WERI-Rb-1 (cell line): ENCODE measurements at regions not wholly inside any gene's neighbourhood (a gene's known extent, or its start where the extent isn't known, plus 50 kb on each side); places are given as distances from the start of the nearest gene placed in this dataset.

Source experiments
- DNase-seq: peaks from one replicate; pipeline ENCODE4 v3.0.0-alpha.2; 2020
- H3K27ac ChIP-seq: fragments of 250-450 bp; sonication (Bioruptor Pico); 2 replicates; pipeline ENCODE4 v1.5.1; 2020; ENCODE audit warnings: mild to moderate bottlenecking, moderate library complexity
- H3K27me3 ChIP-seq: fragments of 250-450 bp; sonication (Bioruptor Pico); 2 replicates; pipeline ENCODE4 v1.5.1; 2021; ENCODE audit warnings: mild to moderate bottlenecking, low read depth, moderate library complexity; ENCODE audit not compliant: insufficient read depth, severe bottlenecking
- H3K36me3 ChIP-seq: fragments of 250-450 bp; sonication (Bioruptor Pico); 2 replicates; pipeline ENCODE4 v1.5.1; 2020; ENCODE audit warnings: mild to moderate bottlenecking, moderate library complexity
- H3K4me3 ChIP-seq: 2 replicates; pipeline ENCODE4 v1.5.1; 2011; ENCODE audit warnings: low read depth, mild to moderate bottlenecking, control low read depth, low read length
- H3K9me3 ChIP-seq: fragments of 250-450 bp; sonication (Bioruptor Pico); 2 replicates; pipeline ENCODE4 v1.5.1; 2021; ENCODE audit warnings: mild to moderate bottlenecking, moderate library complexity; ENCODE audit not compliant: severe bottlenecking
- TF ChIP-seq, protein P1 (sequence below): IDR thresholded peaks from 2 replicates; pipeline ENCODE4 v1.5.1; 2011; ENCODE audit warnings: low read depth, mild to moderate bottlenecking, control low read depth, inconsistent platforms, low read length

GRCh38 chr10:105807935-105808587, 1167.0 kb downstream of the SORCS3 start:
- no peaks in the 10 kb centered on the region for H3K36me3 ChIP-seq
- no peak overlapping the region for H3K27ac ChIP-seq
- no peak for DNase-seq
- TF ChIP-seq, protein P1, sequence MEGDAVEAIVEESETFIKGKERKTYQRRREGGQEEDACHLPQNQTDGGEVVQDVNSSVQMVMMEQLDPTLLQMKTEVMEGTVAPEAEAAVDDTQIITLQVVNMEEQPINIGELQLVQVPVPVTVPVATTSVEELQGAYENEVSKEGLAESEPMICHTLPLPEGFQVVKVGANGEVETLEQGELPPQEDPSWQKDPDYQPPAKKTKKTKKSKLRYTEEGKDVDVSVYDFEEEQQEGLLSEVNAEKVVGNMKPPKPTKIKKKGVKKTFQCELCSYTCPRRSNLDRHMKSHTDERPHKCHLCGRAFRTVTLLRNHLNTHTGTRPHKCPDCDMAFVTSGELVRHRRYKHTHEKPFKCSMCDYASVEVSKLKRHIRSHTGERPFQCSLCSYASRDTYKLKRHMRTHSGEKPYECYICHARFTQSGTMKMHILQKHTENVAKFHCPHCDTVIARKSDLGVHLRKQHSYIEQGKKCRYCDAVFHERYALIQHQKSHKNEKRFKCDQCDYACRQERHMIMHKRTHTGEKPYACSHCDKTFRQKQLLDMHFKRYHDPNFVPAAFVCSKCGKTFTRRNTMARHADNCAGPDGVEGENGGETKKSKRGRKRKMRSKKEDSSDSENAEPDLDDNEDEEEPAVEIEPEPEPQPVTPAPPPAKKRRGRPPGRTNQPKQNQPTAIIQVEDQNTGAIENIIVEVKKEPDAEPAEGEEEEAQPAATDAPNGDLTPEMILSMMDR, result no peak
- no peaks in the 10 kb centered on the region for H3K9me3 ChIP-seq
- no peaks in the 10 kb centered on the region for H3K27me3 ChIP-seq
- no peak overlapping the region for H3K4me3 ChIP-seq

DNA sequence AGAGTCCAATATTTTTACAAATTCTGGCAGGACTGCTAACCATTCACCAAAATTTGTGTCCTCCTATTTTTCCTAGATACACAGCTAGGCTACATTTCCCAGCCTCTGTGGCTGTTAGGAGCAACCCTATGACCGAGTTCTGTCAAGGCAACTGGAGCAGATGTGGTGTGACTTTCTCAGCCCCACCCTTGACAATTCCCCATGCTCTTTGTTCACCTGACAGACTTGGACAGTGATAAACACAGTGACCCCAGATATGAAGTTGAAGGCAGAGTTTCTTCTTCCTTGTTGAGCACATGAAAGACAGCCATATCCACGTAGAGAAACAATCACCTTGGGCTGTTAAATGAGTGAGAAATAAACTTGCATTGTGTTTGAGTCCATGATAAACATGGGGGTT, 1162.1 kb downstream of the SORCS3 start:
- TF ChIP-seq, protein P1, result no peak
- H3K4me3 ChIP-seq, result no peak overlapping the region
- no peaks in the 10 kb centered on the region for H3K36me3 ChIP-seq
- no peak for DNase-seq
- H3K9me3 ChIP-seq, result no peaks in the 10 kb centered on the region
- no peak overlapping the region for H3K27ac ChIP-seq
- no peaks in the 10 kb centered on the region for H3K27me3 ChIP-seq

GRCh38 chr10:105800641-105801040, 1159.6 kb downstream of the SORCS3 start:
- peak; percentile 21 for DNase-seq
- Histone ChIP-seq H3K27me3 (no peaks in the 10 kb centered on the region), H3K36me3 (no peaks in the 10 kb centered on the region), H3K9me3 (no peaks in the 10 kb centered on the region), H3K4me3 (no peak overlapping the region), H3K27ac (no peak overlapping the region)
- TF ChIP-seq, protein P1, result no peak

DNA sequence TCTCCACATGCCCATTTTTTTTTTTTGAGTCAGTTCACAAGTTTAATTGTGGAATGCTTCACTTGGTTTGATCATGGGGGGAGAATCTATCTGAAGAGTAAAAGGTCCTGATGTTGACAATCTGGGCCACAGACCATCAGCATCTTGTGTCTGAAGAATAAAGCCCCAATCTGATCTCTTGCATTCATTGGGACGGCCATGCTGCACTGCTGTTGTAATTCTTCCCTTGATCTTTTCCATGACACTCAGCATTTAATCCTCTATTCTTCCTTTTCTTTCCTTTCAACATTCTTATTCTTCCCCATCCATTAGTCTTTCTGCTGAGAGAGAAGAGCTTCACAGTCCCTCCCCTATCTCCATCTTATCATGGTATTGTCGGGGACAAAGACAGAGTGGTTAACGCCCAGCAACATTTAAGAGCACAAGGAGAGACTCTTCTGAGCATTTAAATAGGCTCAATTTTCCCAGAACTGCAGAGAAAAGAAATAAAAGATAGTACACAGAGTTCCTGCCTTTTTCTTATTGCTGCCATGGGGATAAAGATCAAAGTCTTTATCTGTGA, 1157.3 kb downstream of the SORCS3 start:
- Histone ChIP-seq H3K27me3 (no peaks in the 10 kb centered on the region), H3K4me3 (no peak overlapping the region), H3K27ac (no peak overlapping the region), H3K36me3 (no peaks in the 10 kb centered on the region), H3K9me3 (no peaks in the 10 kb centered on the region)
- TF ChIP-seq, protein P1, result no peak
- DNase-seq, result no peak

DNA sequence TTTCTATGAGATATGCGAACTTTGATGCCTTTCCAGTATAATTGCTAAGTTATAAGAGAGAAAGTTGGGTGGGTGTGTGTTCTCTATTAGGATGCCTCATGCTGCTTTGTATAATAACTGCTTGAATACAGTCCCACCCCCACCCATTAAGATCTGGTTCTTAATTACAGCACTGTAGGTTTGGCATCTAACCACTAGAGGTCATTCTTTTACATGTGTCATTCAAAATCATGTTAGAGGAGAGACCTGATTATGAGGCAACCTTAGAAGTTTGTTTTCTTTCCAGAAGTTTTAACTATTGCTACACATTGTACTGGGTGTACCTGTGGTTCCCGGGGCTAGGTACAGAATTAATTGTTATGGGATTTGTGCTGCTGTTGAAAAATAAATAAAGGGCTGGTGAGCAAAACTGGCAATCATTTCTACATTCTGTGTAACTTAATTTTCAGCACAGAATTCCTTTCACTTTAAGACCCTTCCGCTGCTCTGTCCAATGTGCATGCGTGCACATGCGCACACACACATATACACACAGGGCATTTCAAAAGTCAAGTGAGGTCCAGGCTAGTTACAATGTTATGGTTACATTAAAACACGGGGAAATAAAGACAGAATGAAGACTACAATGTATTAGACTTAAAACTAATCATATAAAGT, 1156.3 kb downstream of the SORCS3 start:
- no peaks in the 10 kb centered on the region for H3K9me3 ChIP-seq
- DNase-seq, result no peak

More for the DNA sequence above, 1156.3 kb downstream of the SORCS3 start:
- no peaks in the 10 kb centered on the region for H3K36me3 ChIP-seq
- no peak overlapping the region for H3K27ac ChIP-seq
- TF ChIP-seq, protein P1, result peak; percentile 55
- H3K4me3 ChIP-seq, result no peak overlapping the region
- no peaks in the 10 kb centered on the region for H3K27me3 ChIP-seq
